K562 (cell line): ENCODE measurements at regions not wholly inside any gene's neighbourhood (a gene's known extent, or its start where the extent isn't known, plus 50 kb on each side); places are given as distances from the start of the nearest gene placed in this dataset.

Source experiments
- ATAC-seq: fragments of 200-7000 bp; cut with Tn5 transposase; 3 replicates; pipeline ENCODE4 v1.9.1; 2020; ENCODE audit warnings: moderate library complexity
- BruUV-seq: library from RNA; stranded (reverse); fragments of 400-500 nt; replicated peaks from 2 replicates; lab custom pipeline; 2021; lab: Mats Ljungman, UMichigan
- CTCF ChIA-PET: fragments of 300-600 bp; formaldehyde crosslinking; extraction: SDS; loops from one replicate; lab custom pipeline; 2021; ENCODE audit warnings: low intra/inter-chr PET ratio; lab: Yijun Ruan, JAX
- POLR2A ChIA-PET: fragments of 300-600, 350-650 bp; sonication (Branson Sonifier 250); formaldehyde crosslinking; extraction: SDS; loops from one replicate; lab custom pipeline; 2021; ENCODE audit warnings: antibody characterized with exemption, inconsistent platforms; lab: Yijun Ruan, JAX
- DNase-seq, 4 experiments: peaks; one replicate each; pipeline versions ENCODE4 v3.0.0 to v3.0.0-alpha.2; 2011 to 2018; ENCODE audit warnings: low spot score in 3 of 4, mixed read lengths in 3 of 4; ENCODE audit errors: extremely low read depth in 1 of 4
- FAIRE-seq: peaks from 2 replicates; lab custom pipeline; 2011; peaks lifted over from hg19 to GRCh38; lab: Jason Lieb, UNC
- H2AFZ ChIP-seq: 2 replicates; pipeline ENCODE4 v1.6.0; 2011; ENCODE audit warnings: low read depth, low read length, control low read depth, inconsistent platforms
- H3K27ac ChIP-seq: fragments of 200-600 bp; 3 replicates; pipeline ENCODE4 v1.8.0; 2011; ENCODE audit warnings: low read depth, mild to moderate bottlenecking, control low read depth, inconsistent platforms, low read length, moderate library complexity, mixed read lengths; ENCODE audit errors: extremely low read depth
- H3K27me3 ChIP-seq, 2 experiments: fragments of 300-600 bp in 1 of 2; 2 replicates in 1 of 2; 3 replicates in 1 of 2; pipeline versions ENCODE4 v1.6.0 to v1.8.0; 2011; ENCODE audit warnings: inconsistent platforms in 2 of 2, low read length in 2 of 2, mild to moderate bottlenecking in 1 of 2, mixed read lengths in 1 of 2, moderate library complexity in 1 of 2; ENCODE audit not compliant: control insufficient read depth in 2 of 2, insufficient read depth in 2 of 2
- H3K36me3 ChIP-seq: fragments of 300-600 bp; 3 replicates; pipeline ENCODE4 v1.8.0; 2011; ENCODE audit warnings: mild to moderate bottlenecking, low read length, inconsistent platforms; ENCODE audit not compliant: control insufficient read depth, insufficient read depth
- H3K4me1 ChIP-seq, 2 experiments: fragments of 200-600 bp in 1 of 2; replicated peaks in 1 of 2; 2 replicates in 1 of 2; 3 replicates in 1 of 2; pipeline versions ENCODE4 v1.5.1 to v1.8.0; 2011; ENCODE audit warnings: inconsistent platforms in 2 of 2, low read length in 2 of 2, mild to moderate bottlenecking in 1 of 2, mixed read lengths in 1 of 2, moderate library complexity in 1 of 2; ENCODE audit not compliant: control insufficient read depth in 2 of 2, insufficient read depth in 2 of 2
- H3K4me2 ChIP-seq: 2 replicates; pipeline ENCODE4 v1.6.1; 2011; ENCODE audit warnings: low read length, control low read depth, inconsistent platforms, mixed read lengths; ENCODE audit not compliant: insufficient read depth
- H3K4me3 ChIP-seq: fragments of 200-600 bp; sonication (generic), shearing (Covaris generic); 2 replicates; pipeline ENCODE4 v1.5.1; 2016; ENCODE audit warnings: control low read depth, inconsistent platforms
- H3K79me2 ChIP-seq: fragments of 200-600 bp; 3 replicates; pipeline ENCODE4 v1.8.0; 2011; ENCODE audit warnings: low read length, inconsistent platforms; ENCODE audit not compliant: control insufficient read depth, insufficient read depth
- H3K9ac ChIP-seq, 2 experiments: 2 replicates each; pipeline versions ENCODE4 v1.6.0 to v1.6.1; 2011; ENCODE audit warnings: low read depth in 2 of 2, low read length in 2 of 2, control low read depth in 1 of 2, inconsistent platforms in 1 of 2, mild to moderate bottlenecking in 1 of 2, mixed read lengths in 1 of 2; ENCODE audit not compliant: insufficient read depth in 1 of 2
- H3K9me1 ChIP-seq: one replicate; pipeline ENCODE4 v1.6.0; 2011; ENCODE audit warnings: inconsistent platforms, mild to moderate bottlenecking, low read length, moderate library complexity; ENCODE audit not compliant: control insufficient read depth, insufficient read depth
- H3K9me3 ChIP-seq: replicated peaks from 2 replicates; pipeline ENCODE4 v1.5.1; 2011; ENCODE audit warnings: low read depth, low read length, inconsistent platforms; ENCODE audit not compliant: control insufficient read depth, insufficient read depth
- H4K20me1 ChIP-seq: replicated peaks from 2 replicates; pipeline ENCODE4 v1.6.1; 2011; ENCODE audit warnings: low read length, inconsistent platforms, mixed read lengths; ENCODE audit not compliant: control insufficient read depth, insufficient read depth
- GMEB1 ChIP-seq: fragments of 250-450 bp; sonication (Bioruptor Pico); IDR thresholded peaks from 2 replicates; pipeline ENCODE4 v1.4.0; 2020; ENCODE audit warnings: mild to moderate bottlenecking
- KLF6 ChIP-seq: fragments of 250-450 bp; sonication (Bioruptor Pico); IDR thresholded peaks from 2 replicates; pipeline ENCODE4 v1.4.0; 2020; ENCODE audit warnings: mild to moderate bottlenecking, moderate library complexity, borderline replicate concordance
- MECOM ChIP-seq: fragments of 250-450 bp; sonication (Bioruptor Pico); IDR thresholded peaks from 2 replicates; pipeline ENCODE4 v1.8.0; 2022; ENCODE audit warnings: inconsistent platforms
- NFIC ChIP-seq: fragments of 450-650 bp; IDR thresholded peaks from 2 replicates; pipeline ENCODE4 v1.6.1; 2017; ENCODE audit warnings: mild to moderate bottlenecking, inconsistent platforms
- RBM39 ChIP-seq: fragments of 200-400 bp; formaldehyde crosslinking; optimal IDR thresholded peaks from 2 replicates; pipeline ENCODE3; 2018; ENCODE audit warnings: low read depth, low read length
- RNF219 ChIP-seq: fragments of 250-450 bp; sonication (Bioruptor Pico); IDR thresholded peaks from 2 replicates; pipeline ENCODE4 v1.5.0; 2022; ENCODE audit warnings: mild to moderate bottlenecking
- SMARCB1 ChIP-seq: IDR thresholded peaks from 2 replicates; pipeline ENCODE4 v1.6.1; 2011; ENCODE audit warnings: improper control_type of control experiment, low read depth; ENCODE audit not compliant: insufficient read length
- ZC3H4 ChIP-seq: sonication (generic); formaldehyde crosslinking; IDR thresholded peaks from 2 replicates; pipeline ENCODE4 v1.9.0; 2021; ENCODE audit warnings: missing genetic modification reagents, borderline replicate concordance
- ZNF217 ChIP-seq: sonication (generic); formaldehyde crosslinking; IDR thresholded peaks from 2 replicates; pipeline ENCODE4 v1.8.0; 2022; ENCODE audit warnings: mild to moderate bottlenecking, missing genetic modification reagents
- ZNF253 ChIP-seq: fragments of 250-450 bp; sonication (Bioruptor Pico); conservative IDR thresholded peaks from 2 replicates; pipeline ENCODE4 v1.6.1; 2021; ENCODE audit warnings: mild to moderate bottlenecking
- ZNF644 ChIP-seq: fragments of 200-800 bp; sonication (Bioruptor generic); IDR thresholded peaks from 2 replicates; pipeline ENCODE4 v1.6.1; 2016; ENCODE audit warnings: low read depth, missing genetic modification characterization, missing compliant biosample characterization
- WGBS: fragments of 100-300 bp; shearing (Covaris generic); methylation state at CpG from one replicate; pipeline ENCODE4 v1.1.6; 2016; ENCODE audit warnings: low coverage, mixed read lengths; ENCODE audit not compliant: insufficient coverage; ENCODE audit errors: missing lambda C conversion rate; 5-methylcytosine and 5-hydroxymethylcytosine counted together
- in situ Hi-C: fragments of 300-500 bp; cut with MboI; formaldehyde crosslinking; loops from 4 replicates; pipeline ENCODE4 v1.15.0; 2018; ENCODE audit warnings: inconsistent platforms, mixed read lengths
- intact Hi-C: fragments of 100-400 bp; cut with micrococcal nuclease; formaldehyde crosslinking; loops from 2 replicates; pipeline ENCODE4 v1.14.2; 2022
- TF ChIP-seq, protein P1 (sequence below): IDR thresholded peaks from 2 replicates; pipeline ENCODE4 v1.6.1; 2016; ENCODE audit warnings: missing genetic modification characterization, missing compliant biosample characterization
- TF ChIP-seq, protein P2 (sequence below): sonication (generic); formaldehyde crosslinking; IDR thresholded peaks from 2 replicates; pipeline ENCODE4 v1.8.1; 2023; ENCODE audit warnings: mild to moderate bottlenecking, missing genetic modification reagents

DNA sequence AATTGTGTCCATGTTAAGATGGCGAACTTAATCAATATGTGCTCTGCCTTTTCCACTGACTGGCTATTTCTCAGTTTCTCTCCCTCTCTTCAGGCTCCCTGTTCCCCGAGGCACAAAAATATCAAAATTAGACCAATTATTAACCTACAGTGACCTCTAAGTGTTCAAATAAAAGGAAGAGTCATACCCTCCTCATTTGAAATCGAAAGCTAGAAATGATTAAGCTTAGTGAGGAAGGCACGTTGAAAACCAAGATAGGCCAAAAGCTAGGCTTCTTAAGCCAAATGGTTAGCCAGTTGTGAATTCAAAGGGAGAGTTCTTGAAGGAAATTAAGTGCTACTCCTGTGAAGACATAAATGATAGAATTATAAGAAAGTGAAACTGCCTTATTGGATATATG, 81.1 kb upstream of the MBL2 start (continued):
- TF ChIP-seq ZC3H4 (CRISPR knock-in tag) = no peak
- no peak for TF ChIP-seq RBM39
- no peak for TF ChIP-seq RNF219 (CRISPR knock-in tag)
- no peak for TF ChIP-seq ZNF644 (tag)

- no peak overlapping the region for H3K4me2 ChIP-seq
- WGBS = 0% methylated on average over 2 of the region's 2 CpGs
- FAIRE-seq = no peak
- DNase-seq = no peak
- ChIA-PET POLR2A (no interaction called here), CTCF (no interaction called here)
- no peaks in the 10 kb centered on the region for H4K20me1 ChIP-seq
- no peak overlapping the region for H3K27ac ChIP-seq
- no peak overlapping the region for H3K4me3 ChIP-seq
- ATAC-seq = no peak
- no peak overlapping the region for H2AFZ ChIP-seq
- H3K9me1 ChIP-seq = no peaks in the 10 kb centered on the region
- intact Hi-C loops = no loop called here
- H3K36me3 ChIP-seq = no peaks in the 10 kb centered on the region
- no TSS peak for BruUV-seq
- H3K9me3 ChIP-seq = peaks cover 3% of the 10 kb centered on the region
- no peaks in the 10 kb centered on the region for H3K4me1 ChIP-seq
- no peaks in the 10 kb centered on the region for H3K27me3 ChIP-seq
- H3K79me2 ChIP-seq = no peaks in the 10 kb centered on the region
- no peak overlapping the region for H3K9ac ChIP-seq
- in situ Hi-C loops = no loop called here
- TF ChIP-seq, protein P1, sequence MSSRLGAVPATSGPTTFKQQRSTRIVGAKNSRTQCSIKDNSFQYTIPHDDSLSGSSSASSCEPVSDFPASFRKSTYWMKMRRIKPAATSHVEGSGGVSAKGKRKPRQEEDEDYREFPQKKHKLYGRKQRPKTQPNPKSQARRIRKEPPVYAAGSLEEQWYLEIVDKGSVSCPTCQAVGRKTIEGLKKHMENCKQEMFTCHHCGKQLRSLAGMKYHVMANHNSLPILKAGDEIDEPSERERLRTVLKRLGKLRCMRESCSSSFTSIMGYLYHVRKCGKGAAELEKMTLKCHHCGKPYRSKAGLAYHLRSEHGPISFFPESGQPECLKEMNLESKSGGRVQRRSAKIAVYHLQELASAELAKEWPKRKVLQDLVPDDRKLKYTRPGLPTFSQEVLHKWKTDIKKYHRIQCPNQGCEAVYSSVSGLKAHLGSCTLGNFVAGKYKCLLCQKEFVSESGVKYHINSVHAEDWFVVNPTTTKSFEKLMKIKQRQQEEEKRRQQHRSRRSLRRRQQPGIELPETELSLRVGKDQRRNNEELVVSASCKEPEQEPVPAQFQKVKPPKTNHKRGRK (tag) = no peak
- no peak for TF ChIP-seq MECOM (CRISPR knock-in tag)
- TF ChIP-seq GMEB1 = no peak
- TF ChIP-seq SMARCB1 = no peak
- TF ChIP-seq NFIC = no peak
- TF ChIP-seq, protein P2, sequence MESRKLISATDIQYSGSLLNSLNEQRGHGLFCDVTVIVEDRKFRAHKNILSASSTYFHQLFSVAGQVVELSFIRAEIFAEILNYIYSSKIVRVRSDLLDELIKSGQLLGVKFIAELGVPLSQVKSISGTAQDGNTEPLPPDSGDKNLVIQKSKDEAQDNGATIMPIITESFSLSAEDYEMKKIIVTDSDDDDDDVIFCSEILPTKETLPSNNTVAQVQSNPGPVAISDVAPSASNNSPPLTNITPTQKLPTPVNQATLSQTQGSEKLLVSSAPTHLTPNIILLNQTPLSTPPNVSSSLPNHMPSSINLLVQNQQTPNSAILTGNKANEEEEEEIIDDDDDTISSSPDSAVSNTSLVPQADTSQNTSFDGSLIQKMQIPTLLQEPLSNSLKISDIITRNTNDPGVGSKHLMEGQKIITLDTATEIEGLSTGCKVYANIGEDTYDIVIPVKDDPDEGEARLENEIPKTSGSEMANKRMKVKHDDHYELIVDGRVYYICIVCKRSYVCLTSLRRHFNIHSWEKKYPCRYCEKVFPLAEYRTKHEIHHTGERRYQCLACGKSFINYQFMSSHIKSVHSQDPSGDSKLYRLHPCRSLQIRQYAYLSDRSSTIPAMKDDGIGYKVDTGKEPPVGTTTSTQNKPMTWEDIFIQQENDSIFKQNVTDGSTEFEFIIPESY (CRISPR knock-in tag) = no peak
- TF ChIP-seq ZNF253 = no peak
- no peak for TF ChIP-seq KLF6 (CRISPR knock-in tag)
- TF ChIP-seq ZNF217 (CRISPR knock-in tag) = no peak
Measured at GRCh38 chr10:52836816-52837215, 64.2 kb upstream of the MBL2 start.
